Ovary (tissue), 7 donors: ENCODE measurements at regions not wholly inside any gene's neighbourhood (a gene's known extent, or its start where the extent isn't known, plus 50 kb on each side); places are given as distances from the start of the nearest gene placed in this dataset.

Source experiments
- DNase-seq, 5 donors: peaks; one replicate each; pipeline ENCODE4 v3.0.0-alpha.2; 2019 to 2020
- H3K27ac ChIP-seq, 2 donors: fragments of 200-600 bp; one replicate each; pipeline versions ENCODE4 v1.5.1 to v1.8.0; 2019 to 2022
- H3K27me3 ChIP-seq: fragments of 200-600 bp; one replicate; pipeline ENCODE4 v1.8.0; 2022
- H3K36me3 ChIP-seq: fragments of 200-600 bp; sonication (generic); one replicate; pipeline ENCODE4 v1.5.1; 2019
- H3K4me1 ChIP-seq: one replicate; pipeline ENCODE4 v1.8.1; 2013; ENCODE audit warnings: mild to moderate bottlenecking, moderate library complexity; ENCODE audit not compliant: insufficient read depth
- H3K4me3 ChIP-seq: fragments of 200-600 bp; sonication (generic); one replicate; pipeline ENCODE4 v1.5.1; 2017
- H3K9me3 ChIP-seq, 2 donors: fragments of 200-600 bp in 1 of 2; sonication (generic) in 1 of 2; one replicate each; pipeline versions ENCODE4 v1.5.1 to v1.8.1; 2013 to 2019; ENCODE audit warnings: mild to moderate bottlenecking in 1 of 2, moderate library complexity in 1 of 2
- CTCF ChIP-seq, 3 donors: fragments of 450-650 bp in 2 of 3; fragments of 200-600 bp in 1 of 3; IDR thresholded peaks; one replicate each; pipeline versions ENCODE4 v1.5.1 to v1.8.0; 2016 to 2022; ENCODE audit warnings: antibody characterized with exemption in 3 of 3, mild to moderate bottlenecking in 1 of 3
- EP300 ChIP-seq: sonication (generic); formaldehyde crosslinking; IDR thresholded peaks from one replicate; pipeline ENCODE4 v1.6.1; 2017; ENCODE audit warnings: antibody characterized with exemption
- POLR2A ChIP-seq: fragments of 450-650 bp; IDR thresholded peaks from one replicate; pipeline ENCODE4 v1.6.1; 2017; ENCODE audit warnings: antibody characterized with exemption, mild to moderate bottlenecking, moderate library complexity
- WGBS, 3 donors: extraction: QIAGEN DNeasy Blood & Tissue Kit in 1 of 3; methylation state at CpG; one replicate each; pipeline versions ENCODE4 v1.1.5 to v1.1.7; 2013 to 2017; 5-methylcytosine and 5-hydroxymethylcytosine counted together
- intact Hi-C, 4 donors: fragments of 100-400 bp; cut with DNase I; formaldehyde crosslinking; loops; one replicate each; pipeline versions ENCODE4 v1.11.0 to v1.15.1; 2022 to 2023
- donor health status: DM: no; HTN: no; CAD: no; lungs with moderate emphysema.
- donor health status: DM: no; HTN: no; CAD: no.
- donor health status: Bipolar disorder and iron deficiency.
- donor health status: DM: no; HTN: no; CAD: no.
- donor health status: DM: yes; HTN: yes; CAD: no.

DNA sequence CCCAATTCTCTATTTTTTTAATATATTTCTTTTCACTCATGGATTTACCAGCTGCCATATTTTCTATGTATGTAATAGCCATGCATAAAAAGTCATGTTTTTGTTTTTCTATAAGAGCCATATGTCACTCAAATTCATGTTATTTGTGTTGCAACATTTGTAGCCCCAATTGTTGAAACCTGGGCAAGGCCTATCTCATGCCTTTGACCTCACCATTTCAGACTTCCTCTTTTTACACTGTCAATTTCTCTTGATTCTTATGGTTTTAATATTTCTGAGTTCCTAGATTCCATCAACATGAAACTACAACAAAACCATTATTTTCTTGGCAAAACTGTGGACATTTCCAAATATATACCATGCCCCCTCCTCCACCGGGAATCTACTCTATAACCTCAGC is 647.5 kb downstream of the C12orf50 start:
- Histone ChIP-seq H3K4me3 (no peak overlapping the region), H3K9me3 (no peaks in the 10 kb centered on the region), H3K4me1 (no peaks in the 10 kb centered on the region), H3K27me3 (no peaks in the 10 kb centered on the region), H3K36me3 (no peaks in the 10 kb centered on the region), H3K27ac (no peak overlapping the region)
- WGBS, 3 donors = 56 to 93% (median 81%) methylated on average over 1 of the region's 1 CpG
- intact Hi-C loops = no loop called here
- no peak for DNase-seq
- no peak for TF ChIP-seq CTCF (IDR thresholded peaks at IDR 0.05)
- TF ChIP-seq POLR2A = no peak
- TF ChIP-seq EP300 = no peak

GRCh38 chr12:87378526-87378925 is 650.7 kb downstream of the C12orf50 start:
- no peaks in the 10 kb centered on the region for H3K4me1 ChIP-seq
- TF ChIP-seq EP300 (no peak), POLR2A (no peak), CTCF (IDR thresholded peaks at IDR 0.05) (no peak)
- no peaks in the 10 kb centered on the region for H3K36me3 ChIP-seq
- no peak overlapping the region for H3K27ac ChIP-seq
- H3K9me3 ChIP-seq = no peaks in the 10 kb centered on the region
- no peak for DNase-seq
- intact Hi-C loops = no loop called here
- 24 to 32% (median 30%) methylated on average over 2 of the region's 2 CpGs for WGBS, 3 donors
- no peak overlapping the region for H3K4me3 ChIP-seq
- no peaks in the 10 kb centered on the region for H3K27me3 ChIP-seq

GRCh38 chr12:87376722-87377121 is 652.5 kb downstream of the C12orf50 start:
- Histone ChIP-seq H3K4me3 (no peak overlapping the region), H3K9me3 (no peaks in the 10 kb centered on the region), H3K4me1 (no peaks in the 10 kb centered on the region), H3K36me3 (no peaks in the 10 kb centered on the region), H3K27me3 (no peaks in the 10 kb centered on the region), H3K27ac (no peak overlapping the region)
- TF ChIP-seq CTCF (IDR thresholded peaks at IDR 0.05) = no peak
- no peak for DNase-seq
- 81 to 96% (median 94%) methylated on average over 2 of the region's 2 CpGs for WGBS, 3 donors
- intact Hi-C loops = no loop called here

- Histone ChIP-seq H3K27me3 (no peaks in the 10 kb centered on the region), H3K4me3 (no peak overlapping the region), H3K36me3 (no peaks in the 10 kb centered on the region), H3K9me3 (no peaks in the 10 kb centered on the region), H3K4me1 (no peaks in the 10 kb centered on the region), H3K27ac (no peak overlapping the region)
- DNase-seq = no peak
- intact Hi-C loops = no loop called here
- no peak for TF ChIP-seq CTCF (IDR thresholded peaks at IDR 0.05)
- no peak for TF ChIP-seq EP300
- TF ChIP-seq POLR2A = no peak
- 45 to 51% (median 50%) methylated on average over 2 of the region's 2 CpGs for WGBS, 3 donors
Observed at GRCh38 chr12:87369161-87369560, 660.0 kb downstream of the C12orf50 start.

GRCh38 chr12:87368259-87368658 is 660.9 kb downstream of the C12orf50 start:
- Histone ChIP-seq H3K4me3 (no peak overlapping the region), H3K9me3 (no peaks in the 10 kb centered on the region), H3K27ac (no peak overlapping the region), H3K36me3 (no peaks in the 10 kb centered on the region), H3K4me1 (no peaks in the 10 kb centered on the region), H3K27me3 (no peaks in the 10 kb centered on the region)
- intact Hi-C loops = no loop called here
- no peak for TF ChIP-seq EP300
- no peak for TF ChIP-seq CTCF (IDR thresholded peaks at IDR 0.05)
- no peak for TF ChIP-seq POLR2A
- no peak for DNase-seq
- WGBS, 3 donors = 97 to 98% (median 97%) methylated on average over 1 of the region's 1 CpG
